ENCODE measurements at regions not wholly inside any gene's neighbourhood (a gene's known extent, or its start where the extent isn't known, plus 50 kb on each side); places are given as distances from the start of the nearest gene placed in this dataset.

- H3K36me3 ChIP-seq = no peaks in the 10 kb centered on the region
- DNase-seq = no peak
- in situ Hi-C loops (cut with MboI; ENCODE audit: low pct_ligation_motif_present in 1 of 4, low pct_unique_long_range_greater_than_20kb in 1 of 4, low sequenced_read_pairs in 3 of 4) = loop anchor here in 1 of 4 donors (10.0 kb wide), 1 partner anchor 55 kb away; no protein-coding TSS in a partner anchor
- H3K9me3 ChIP-seq = peaks cover 9 to 13% of the 10 kb centered on the region in 2 donors
- H3K4me1 ChIP-seq = peaks cover 0 to 8% (median 0%) of the 10 kb centered on the region in 4 donors
- TF ChIP-seq POLR2A (IDR thresholded peaks at IDR 0.05) = no peak
- TF ChIP-seq EP300 (IDR thresholded peaks at IDR 0.05; ENCODE audit: low read depth) = no peak
- no peak overlapping the region for H3K27ac ChIP-seq
- WGBS, 2 donors (ENCODE audit: low coverage in 1 of 2) = 51 to 62% methylated on average over 3 of the region's 3 CpGs
- no peaks in the 10 kb centered on the region for H3K27me3 ChIP-seq
- H3K4me3 ChIP-seq = no peak overlapping the region
- intact Hi-C loops (cut with DNase I; ENCODE audit: low total_unique reads) = no loop called here
Observed at GRCh38 chr1:95699149-95699953, 465.3 kb downstream of the RWDD3 start.

GRCh38 chr1:95701450-95702173, 467.6 kb downstream of the RWDD3 start:
- Histone ChIP-seq H3K4me3 (no peak overlapping the region), H3K4me1 (peaks cover 0 to 8% (median 0%) of the 10 kb centered on the region in 4 donors), H3K36me3 (no peaks in the 10 kb centered on the region), H3K27ac (no peak overlapping the region), H3K9me3 (peaks cover 9 to 13% of the 10 kb centered on the region in 2 donors), H3K27me3 (no peaks in the 10 kb centered on the region)
- TF ChIP-seq POLR2AphosphoS5 (IDR thresholded peaks at IDR 0.05) = no peak
- no peak for TF ChIP-seq EP300 (IDR thresholded peaks at IDR 0.05; ENCODE audit: low read depth)
- no peak for TF ChIP-seq CTCF (IDR thresholded peaks at IDR 0.05)
- TF ChIP-seq POLR2A (IDR thresholded peaks at IDR 0.05) = no peak
- 81% methylated on average over 4 of the region's 4 CpGs; no CpG with 5 or more reads in 1 of the 2 donors for WGBS, 2 donors (ENCODE audit: low coverage in 1 of 2)
- in situ Hi-C loops (cut with MboI; ENCODE audit: low pct_ligation_motif_present in 1 of 4, low pct_unique_long_range_greater_than_20kb in 1 of 4, low sequenced_read_pairs in 3 of 4) = no loop called here
- intact Hi-C loops (cut with DNase I; ENCODE audit: low total_unique reads) = no loop called here
- no peak for DNase-seq

DNA sequence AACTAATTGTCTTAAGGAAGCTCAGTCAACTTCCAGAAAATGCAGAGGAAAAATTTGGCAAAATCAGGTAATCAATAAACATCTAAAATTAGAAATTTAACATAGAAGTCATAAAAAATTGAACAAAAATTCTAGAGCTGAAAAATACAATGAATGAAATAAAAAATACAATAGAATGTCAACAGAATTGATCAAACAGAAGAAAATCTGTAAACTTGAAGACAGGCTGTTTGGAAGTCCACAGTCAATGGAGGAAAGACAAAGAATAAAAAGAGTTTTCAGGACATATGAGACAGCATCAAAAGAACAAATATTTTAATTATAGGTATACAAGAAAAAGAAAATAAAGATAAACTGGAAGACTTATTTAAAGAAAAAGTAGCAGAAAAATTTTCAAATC, 469.0 kb downstream of the RWDD3 start:
- Histone ChIP-seq H3K4me1 (peaks cover 0 to 8% (median 0%) of the 10 kb centered on the region in 4 donors), H3K27ac (no peak overlapping the region), H3K36me3 (no peaks in the 10 kb centered on the region), H3K9me3 (peaks cover 9 to 13% of the 10 kb centered on the region in 2 donors), H3K27me3 (no peaks in the 10 kb centered on the region), H3K4me3 (no peak overlapping the region)
- TF ChIP-seq POLR2AphosphoS5 (IDR thresholded peaks at IDR 0.05) = no peak
- no peak for TF ChIP-seq CTCF (IDR thresholded peaks at IDR 0.05)
- TF ChIP-seq EP300 (IDR thresholded peaks at IDR 0.05; ENCODE audit: low read depth) = no peak
- no peak for TF ChIP-seq POLR2A (IDR thresholded peaks at IDR 0.05)
- in situ Hi-C loops (cut with MboI; ENCODE audit: low pct_ligation_motif_present in 1 of 4, low pct_unique_long_range_greater_than_20kb in 1 of 4, low sequenced_read_pairs in 3 of 4) = no loop called here
- intact Hi-C loops (cut with DNase I; ENCODE audit: low total_unique reads) = no loop called here
- DNase-seq = no peak

DNA sequence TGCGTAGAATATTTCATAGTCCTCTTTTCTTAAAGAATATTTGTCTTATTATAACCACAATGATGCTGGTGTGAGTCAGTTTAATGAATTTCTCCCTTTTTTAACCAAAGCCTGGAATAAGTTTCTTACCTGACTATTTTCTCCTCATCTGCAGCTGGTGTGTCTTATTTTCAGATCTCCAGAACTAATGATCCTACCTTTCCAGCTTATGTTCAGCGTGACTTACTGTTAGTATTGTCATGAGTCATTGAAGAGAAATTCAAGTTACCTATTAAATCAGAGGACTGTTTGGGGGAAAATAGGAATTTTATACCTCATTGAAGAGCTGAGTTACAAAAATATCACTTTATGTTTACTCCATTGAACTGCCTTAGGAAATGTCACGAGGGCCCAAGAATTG, 482.1 kb downstream of the RWDD3 start:
- WGBS, 2 donors (ENCODE audit: low coverage in 1 of 2) = 72 to 80% methylated on average over 3 of the region's 3 CpGs
- H3K27ac ChIP-seq = no peak overlapping the region
- in situ Hi-C loops (cut with MboI; ENCODE audit: low pct_ligation_motif_present in 1 of 4, low pct_unique_long_range_greater_than_20kb in 1 of 4, low sequenced_read_pairs in 3 of 4) = no loop called here

More for the DNA sequence above, 482.1 kb downstream of the RWDD3 start:
- Histone ChIP-seq H3K4me1 (no peaks in the 10 kb centered on the region), H3K27me3 (no peaks in the 10 kb centered on the region), H3K4me3 (no peak overlapping the region), H3K9me3 (no peaks in the 10 kb centered on the region), H3K36me3 (no peaks in the 10 kb centered on the region)
- DNase-seq = no peak
- TF ChIP-seq EP300 (IDR thresholded peaks at IDR 0.05; ENCODE audit: low read depth) (no peak), CTCF (IDR thresholded peaks at IDR 0.05) (no peak), POLR2A (IDR thresholded peaks at IDR 0.05) (no peak), POLR2AphosphoS5 (IDR thresholded peaks at IDR 0.05) (no peak)
- intact Hi-C loops (cut with DNase I; ENCODE audit: low total_unique reads) = no loop called here
